Endodermal cell (in vitro differentiated cells): ENCODE measurements at regions not wholly inside any gene's neighbourhood (a gene's known extent, or its start where the extent isn't known, plus 50 kb on each side); places are given as distances from the start of the nearest gene placed in this dataset.
A peak's percentile ranks its signal among the peaks of the same experiment; 100 is the strongest.
"Not testable (repeated sequence)": the region's sequence is repeated elsewhere in the genome, so short reads cannot be mapped to it uniquely, and the experiment has no call there.

Source experiments
- DNase-seq: peaks from one replicate; pipeline ENCODE4 v3.0.0-alpha.2; 2017
- H3K27ac ChIP-seq: 2 replicates; pipeline ENCODE4 v1.5.1; 2013; ENCODE audit warnings: mild to moderate bottlenecking, low read depth, low read length, moderate library complexity
- H3K27me3 ChIP-seq: 2 replicates; pipeline ENCODE4 v1.6.1; 2013; ENCODE audit warnings: mild to moderate bottlenecking, low read length, moderate library complexity; ENCODE audit not compliant: insufficient read depth, control insufficient read depth, poor library complexity, severe bottlenecking
- H3K36me3 ChIP-seq: 2 replicates; pipeline ENCODE4 v1.7.0; 2013; ENCODE audit warnings: mild to moderate bottlenecking, low read length, moderate library complexity; ENCODE audit not compliant: control insufficient read depth, insufficient read depth
- H3K4me1 ChIP-seq: one replicate; pipeline ENCODE4 v1.7.0; 2013; ENCODE audit warnings: low read length; ENCODE audit not compliant: control insufficient read depth, insufficient read depth
- H3K4me3 ChIP-seq: 2 replicates; pipeline ENCODE4 v1.5.1; 2013; ENCODE audit warnings: mild to moderate bottlenecking, low read length, moderate library complexity
- H3K9ac ChIP-seq: 2 replicates; pipeline ENCODE4 v1.6.1; 2013; ENCODE audit warnings: mild to moderate bottlenecking, low read length, moderate library complexity; ENCODE audit not compliant: poor library complexity, severe bottlenecking; ENCODE audit errors: extremely low read depth
- H3K9me3 ChIP-seq: 2 replicates; pipeline ENCODE4 v1.6.1; 2013; ENCODE audit warnings: mild to moderate bottlenecking, low read length, moderate library complexity; ENCODE audit not compliant: control insufficient read depth
- H3K27ac Mint-ChIP-seq: 2 replicates; pipeline ENCODE4 v1.8.0; 2020; ENCODE audit warnings: mixed read lengths
- H3K27me3 Mint-ChIP-seq: 2 replicates; pipeline ENCODE4 v1.8.0; 2021; ENCODE audit warnings: mild to moderate bottlenecking, mixed read lengths; ENCODE audit not compliant: insufficient read depth
- H3K36me3 Mint-ChIP-seq: 2 replicates; pipeline ENCODE4 v1.8.0; 2020; ENCODE audit warnings: low read depth, mixed read lengths
- H3K4me1 Mint-ChIP-seq: 2 replicates; pipeline ENCODE4 v1.8.0; 2020; ENCODE audit warnings: mixed read lengths
- H3K4me3 Mint-ChIP-seq: 2 replicates; pipeline ENCODE4 v1.8.0; 2020; ENCODE audit warnings: mild to moderate bottlenecking, moderate library complexity, mixed read lengths
- H3K9me3 Mint-ChIP-seq: 2 replicates; pipeline ENCODE4 v1.8.0; 2020; ENCODE audit warnings: mild to moderate bottlenecking, mixed read lengths
- WGBS, 2 experiments: methylation state at CpG; one replicate each; pipeline versions ENCODE4 v1.1.5 to v1.1.7; 2013; ENCODE audit warnings: missing lambda C conversion rate in 2 of 2, mixed read lengths in 1 of 2; ENCODE audit not compliant: insufficient coverage in 1 of 2, insufficient read length in 1 of 2; 5-methylcytosine and 5-hydroxymethylcytosine counted together
- TF ChIP-seq, protein P1 (sequence below): fragments of 200-600 bp; sonication (generic); conservative IDR thresholded peaks from 2 replicates; pipeline ENCODE4 v1.5.0; 2021; ENCODE audit warnings: antibody characterized with exemption, mild to moderate bottlenecking

GRCh38 chr10:85402541-85402940, 964.1 kb downstream of the GRID1 start:
- DNase-seq = no peak
- Histone ChIP-seq H3K4me1 (no peaks in the 10 kb centered on the region), H3K27ac (no peak overlapping the region), H3K9ac (no peak overlapping the region), H3K36me3 (no peaks in the 10 kb centered on the region), H3K9me3 (no peaks in the 10 kb centered on the region), H3K4me3 (no peak overlapping the region), H3K27me3 (no peaks in the 10 kb centered on the region)
- Mint-ChIP-seq H3K36me3 (no peaks in the 10 kb centered on the region), H3K4me3 (no peak overlapping the region), H3K9me3 (peaks cover 4% of the 10 kb centered on the region), H3K27me3 (peaks cover 1% of the 10 kb centered on the region), H3K27ac (no peak overlapping the region), H3K4me1 (peaks cover 20% of the 10 kb centered on the region)
- TF ChIP-seq, protein P1, sequence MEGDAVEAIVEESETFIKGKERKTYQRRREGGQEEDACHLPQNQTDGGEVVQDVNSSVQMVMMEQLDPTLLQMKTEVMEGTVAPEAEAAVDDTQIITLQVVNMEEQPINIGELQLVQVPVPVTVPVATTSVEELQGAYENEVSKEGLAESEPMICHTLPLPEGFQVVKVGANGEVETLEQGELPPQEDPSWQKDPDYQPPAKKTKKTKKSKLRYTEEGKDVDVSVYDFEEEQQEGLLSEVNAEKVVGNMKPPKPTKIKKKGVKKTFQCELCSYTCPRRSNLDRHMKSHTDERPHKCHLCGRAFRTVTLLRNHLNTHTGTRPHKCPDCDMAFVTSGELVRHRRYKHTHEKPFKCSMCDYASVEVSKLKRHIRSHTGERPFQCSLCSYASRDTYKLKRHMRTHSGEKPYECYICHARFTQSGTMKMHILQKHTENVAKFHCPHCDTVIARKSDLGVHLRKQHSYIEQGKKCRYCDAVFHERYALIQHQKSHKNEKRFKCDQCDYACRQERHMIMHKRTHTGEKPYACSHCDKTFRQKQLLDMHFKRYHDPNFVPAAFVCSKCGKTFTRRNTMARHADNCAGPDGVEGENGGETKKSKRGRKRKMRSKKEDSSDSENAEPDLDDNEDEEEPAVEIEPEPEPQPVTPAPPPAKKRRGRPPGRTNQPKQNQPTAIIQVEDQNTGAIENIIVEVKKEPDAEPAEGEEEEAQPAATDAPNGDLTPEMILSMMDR = no peak
- WGBS, 2 experiments = 97% methylated on average over 1 of the region's 1 CpG; no CpG with 5 or more reads in 1 of the 2 experiments

GRCh38 chr10:85407088-85407487, 959.5 kb downstream of the GRID1 start:
- WGBS, 2 experiments = 52 to 60% methylated on average over 2 to 3 of the region's 3 CpGs

GRCh38 chr10:85408388-85408787, 958.2 kb downstream of the GRID1 start:
- peaks cover 33% of the 10 kb centered on the region for H3K9me3 ChIP-seq
- Mint-ChIP-seq H3K27ac (no peak overlapping the region), H3K27me3 (no peaks in the 10 kb centered on the region), H3K4me1 (peaks cover 23% of the 10 kb centered on the region), H3K36me3 (peaks cover 2% of the 10 kb centered on the region), H3K9me3 (peaks cover 28% of the 10 kb centered on the region), H3K4me3 (no peak overlapping the region)
- 92 to 100% methylated on average over 1 to 3 of the region's 3 CpGs for WGBS, 2 experiments
- no peaks in the 10 kb centered on the region for H3K27me3 ChIP-seq
- DNase-seq = no peak
- H3K4me3 ChIP-seq = no peak overlapping the region
- H3K9ac ChIP-seq = no peak overlapping the region
- H3K36me3 ChIP-seq = no peaks in the 10 kb centered on the region
- no peaks in the 10 kb centered on the region for H3K4me1 ChIP-seq
- TF ChIP-seq, protein P1 = no peak
- no peak overlapping the region for H3K27ac ChIP-seq

More at GRCh38 chr10:85407088-85407487, 959.5 kb downstream of the GRID1 start:
- Mint-ChIP-seq H3K9me3 (peaks cover 28% of the 10 kb centered on the region), H3K36me3 (peaks cover 2% of the 10 kb centered on the region), H3K27ac (peak overlapping the region; percentile 73), H3K27me3 (peaks cover 1% of the 10 kb centered on the region), H3K4me3 (no peak overlapping the region), H3K4me1 (peaks cover 16% of the 10 kb centered on the region)
- Histone ChIP-seq H3K4me3 (no peak overlapping the region), H3K36me3 (no peaks in the 10 kb centered on the region), H3K27me3 (no peaks in the 10 kb centered on the region), H3K9ac (no peak overlapping the region), H3K4me1 (no peaks in the 10 kb centered on the region), H3K9me3 (peaks cover 31% of the 10 kb centered on the region), H3K27ac (no peak overlapping the region)
- peak; percentile 65 for DNase-seq
- TF ChIP-seq, protein P1 = no peak

GRCh38 chr10:85410586-85410985, 956.0 kb downstream of the GRID1 start:
- peaks cover 31% of the 10 kb centered on the region for H3K4me1 Mint-ChIP-seq
- not testable (repeated sequence) for H3K36me3 Mint-ChIP-seq, H3K27me3 ChIP-seq, H3K27me3 Mint-ChIP-seq, H3K4me3 Mint-ChIP-seq, H3K27ac Mint-ChIP-seq, H3K4me1 ChIP-seq, H3K36me3 ChIP-seq, DNase-seq, H3K27ac ChIP-seq, H3K9ac ChIP-seq
- peak overlapping the region; percentile 24 for H3K4me3 ChIP-seq
- peaks cover 26% of the 10 kb centered on the region for H3K9me3 Mint-ChIP-seq
- WGBS, 2 experiments = 94 to 100% methylated on average over 2 to 3 of the region's 3 CpGs
- peaks cover 33% of the 10 kb centered on the region for H3K9me3 ChIP-seq
